MCF 10A (cell line): ENCODE measurements at regions not wholly inside any gene's neighbourhood (a gene's known extent, or its start where the extent isn't known, plus 50 kb on each side); places are given as distances from the start of the nearest gene placed in this dataset.

ENCODE experiments used
- BruUV-seq: library from RNA; stranded (reverse); fragments of 400-500 nt; replicated peaks from 2 replicates; lab custom pipeline; 2021; lab: Mats Ljungman, UMichigan
- CTCF ChIA-PET: fragments of 300-600 bp; sonication (Branson Sonifier 250); formaldehyde crosslinking; extraction: SDS; loops from one replicate; lab custom pipeline; 2021; ENCODE audit warnings: antibody characterized with exemption, inconsistent platforms; lab: Yijun Ruan, JAX
- POLR2A ChIA-PET: fragments of 300-600, 350-650 bp; sonication (Branson Sonifier 250); formaldehyde crosslinking; extraction: SDS; loops from one replicate; lab custom pipeline; 2020; ENCODE audit warnings: antibody characterized with exemption, inconsistent platforms; lab: Yijun Ruan, JAX
- DNase-seq: peaks from one replicate; pipeline ENCODE4 v3.0.0-alpha.2; 2018; ENCODE audit not compliant: unreplicated experiment
- H3K27ac Mint-ChIP-seq: one replicate; pipeline ENCODE4 v1.8.0; 2022; ENCODE audit warnings: mild to moderate bottlenecking, low read depth, mixed read lengths; ENCODE audit not compliant: unreplicated experiment
- H3K27me3 Mint-ChIP-seq: one replicate; pipeline ENCODE4 v1.8.0; 2022; ENCODE audit warnings: mixed read lengths; ENCODE audit not compliant: insufficient read depth, unreplicated experiment
- H3K36me3 Mint-ChIP-seq: one replicate; pipeline ENCODE4 v1.8.0; 2022; ENCODE audit warnings: mild to moderate bottlenecking, moderate library complexity, mixed read lengths; ENCODE audit not compliant: insufficient read depth, unreplicated experiment
- H3K4me1 Mint-ChIP-seq: one replicate; pipeline ENCODE4 v1.8.0; 2022; ENCODE audit warnings: mixed read lengths; ENCODE audit not compliant: insufficient read depth, unreplicated experiment
- H3K4me3 Mint-ChIP-seq: one replicate; pipeline ENCODE4 v1.8.0; 2022; ENCODE audit warnings: mild to moderate bottlenecking, moderate library complexity, mixed read lengths; ENCODE audit not compliant: unreplicated experiment
- H3K9me3 Mint-ChIP-seq: one replicate; pipeline ENCODE4 v1.8.0; 2022; ENCODE audit warnings: mixed read lengths; ENCODE audit not compliant: unreplicated experiment
- CTCF ChIP-seq: fragments of 200-600 bp; IDR thresholded peaks from one replicate; pipeline ENCODE4 v1.8.0; 2022; ENCODE audit warnings: antibody characterized with exemption, mild to moderate bottlenecking; ENCODE audit not compliant: unreplicated experiment
- intact Hi-C: fragments of 100-400 bp; cut with micrococcal nuclease; formaldehyde crosslinking; loops from 2 replicates; pipeline ENCODE4 v1.14.1; 2022

- BruUV-seq, result no TSS peak
- Mint-ChIP-seq H3K4me1 (no peaks in the 10 kb centered on the region), H3K4me3 (no peak overlapping the region), H3K9me3 (no peaks in the 10 kb centered on the region), H3K27ac (no peak overlapping the region), H3K36me3 (no peaks in the 10 kb centered on the region), H3K27me3 (peaks cover 11% of the 10 kb centered on the region)
- intact Hi-C loops, result no loop called here
- TF ChIP-seq CTCF, result no peak
- POLR2A ChIA-PET, result no interaction called here
- no peak for DNase-seq
- CTCF ChIA-PET, result interaction anchor here (0.6 kb wide), 2 partner anchors 12 to 183 kb away, joined by 3 to 5 read pairs; no protein-coding TSS in a partner anchor
Observed at GRCh38 chr5:136626531-136626930, 261.2 kb upstream of the TRPC7 start.

GRCh38 chr5:136622747-136623146 is 257.4 kb upstream of the TRPC7 start:
- intact Hi-C loops, result no loop called here
- no peaks in the 10 kb centered on the region for H3K27me3 Mint-ChIP-seq
- POLR2A ChIA-PET, result no interaction called here
- no peaks in the 10 kb centered on the region for H3K9me3 Mint-ChIP-seq
- H3K36me3 Mint-ChIP-seq, result no peaks in the 10 kb centered on the region
- H3K27ac Mint-ChIP-seq, result no peak overlapping the region
- CTCF ChIA-PET, result interaction anchor here (0.7 to 0.8 kb wide), 2 partner anchors 411 to 1054 kb away, joined by 3 to 4 read pairs; no protein-coding TSS in a partner anchor
- no peak overlapping the region for H3K4me3 Mint-ChIP-seq
- H3K4me1 Mint-ChIP-seq, result no peaks in the 10 kb centered on the region
- TF ChIP-seq CTCF, result no peak
- BruUV-seq, result no TSS peak
- DNase-seq, result peak; percentile 34

GRCh38 chr5:136621743-136622142 is 256.4 kb upstream of the TRPC7 start:
- no peak for TF ChIP-seq CTCF
- ChIA-PET CTCF (no interaction called here), POLR2A (no interaction called here)
- intact Hi-C loops, result no loop called here
- Mint-ChIP-seq H3K4me3 (no peak overlapping the region), H3K27ac (no peak overlapping the region), H3K9me3 (no peaks in the 10 kb centered on the region), H3K27me3 (peaks cover 6% of the 10 kb centered on the region), H3K36me3 (no peaks in the 10 kb centered on the region), H3K4me1 (no peaks in the 10 kb centered on the region)
- no TSS peak for BruUV-seq
- no peak for DNase-seq

GRCh38 chr5:136620621-136621020 is 255.3 kb upstream of the TRPC7 start:
- no peak overlapping the region for H3K27ac Mint-ChIP-seq
- H3K9me3 Mint-ChIP-seq, result no peaks in the 10 kb centered on the region
- H3K27me3 Mint-ChIP-seq, result peaks cover 10% of the 10 kb centered on the region
- no TSS peak for BruUV-seq
- H3K4me3 Mint-ChIP-seq, result no peak overlapping the region
- ChIA-PET POLR2A (interaction anchor here (0.6 kb wide), 1 partner anchor 59 kb away, joined by 3 read pairs; no protein-coding TSS in a partner anchor), CTCF (interaction anchor here (0.8 to 0.9 kb wide), 2 partner anchors 17 to 201 kb away, joined by 3 read pairs; no protein-coding TSS in a partner anchor)
- no peak for DNase-seq
- no peaks in the 10 kb centered on the region for H3K36me3 Mint-ChIP-seq
- H3K4me1 Mint-ChIP-seq, result no peaks in the 10 kb centered on the region
- TF ChIP-seq CTCF, result no peak
- intact Hi-C loops, result no loop called here
